Tibial nerve (tissue), 4 donors: ENCODE measurements at regions not wholly inside any gene's neighbourhood (a gene's known extent, or its start where the extent isn't known, plus 50 kb on each side); places are given as distances from the start of the nearest gene placed in this dataset.
A peak's percentile ranks its signal among the peaks of the same experiment; 100 is the strongest.

ENCODE experiments used
- DNase-seq, 2 donors: peaks; one replicate each; pipeline ENCODE4 v3.0.0-alpha.2; 2019; ENCODE audit warnings: low spot score in 2 of 2
- H3K27ac ChIP-seq, 4 donors: fragments of 200-600 bp; sonication (generic) in 3 of 4; one replicate each; pipeline ENCODE4 v1.5.1; 2017 to 2019; ENCODE audit warnings: mild to moderate bottlenecking in 1 of 4
- H3K27me3 ChIP-seq, 2 donors: fragments of 200-600 bp; sonication (generic) in 1 of 2; one replicate each; pipeline versions ENCODE4 v1.5.1 to v1.6.0; 2017 to 2019
- H3K36me3 ChIP-seq, 3 donors: fragments of 200-600 bp; sonication (generic); one replicate each; pipeline ENCODE4 v1.5.1; 2018 to 2019
- H3K4me1 ChIP-seq, 4 donors: fragments of 200-600 bp; sonication (generic) in 3 of 4; one replicate each; pipeline ENCODE4 v1.5.1; 2017 to 2019
- H3K4me3 ChIP-seq, 4 donors: fragments of 200-600 bp; sonication (generic) in 3 of 4; one replicate each; pipeline ENCODE4 v1.5.1; 2017 to 2019; ENCODE audit warnings: mild to moderate bottlenecking in 1 of 4, moderate library complexity in 1 of 4
- H3K9me3 ChIP-seq, 4 donors: fragments of 200-600 bp; sonication (generic) in 3 of 4; one replicate each; pipeline ENCODE4 v1.5.1; 2017 to 2019
- EP300 ChIP-seq, 2 donors: sonication (generic); formaldehyde crosslinking; IDR thresholded peaks; one replicate each; pipeline ENCODE4 v1.6.1; 2017; ENCODE audit warnings: antibody characterized with exemption in 2 of 2, mild to moderate bottlenecking in 1 of 2
- POLR2A ChIP-seq, 2 donors: fragments of 450-650 bp; IDR thresholded peaks; one replicate each; pipeline ENCODE4 v1.6.1; 2017; ENCODE audit warnings: antibody characterized with exemption in 2 of 2, mild to moderate bottlenecking in 2 of 2, moderate library complexity in 2 of 2
- WGBS, 2 donors: methylation state at CpG; one replicate each; pipeline ENCODE4 v1.1.5; 2018; 5-methylcytosine and 5-hydroxymethylcytosine counted together
- TF ChIP-seq, protein P1 (sequence below), 5 experiments: fragments of 200-600 bp in 3 of 5; fragments of 450-650 bp in 2 of 5; sonication (generic) in 3 of 5; IDR thresholded peaks; one replicate each; pipeline ENCODE4 v1.5.1; 2016 to 2019; ENCODE audit warnings: antibody characterized with exemption in 5 of 5, mild to moderate bottlenecking in 3 of 5, moderate library complexity in 2 of 5

- TF ChIP-seq, protein P1, sequence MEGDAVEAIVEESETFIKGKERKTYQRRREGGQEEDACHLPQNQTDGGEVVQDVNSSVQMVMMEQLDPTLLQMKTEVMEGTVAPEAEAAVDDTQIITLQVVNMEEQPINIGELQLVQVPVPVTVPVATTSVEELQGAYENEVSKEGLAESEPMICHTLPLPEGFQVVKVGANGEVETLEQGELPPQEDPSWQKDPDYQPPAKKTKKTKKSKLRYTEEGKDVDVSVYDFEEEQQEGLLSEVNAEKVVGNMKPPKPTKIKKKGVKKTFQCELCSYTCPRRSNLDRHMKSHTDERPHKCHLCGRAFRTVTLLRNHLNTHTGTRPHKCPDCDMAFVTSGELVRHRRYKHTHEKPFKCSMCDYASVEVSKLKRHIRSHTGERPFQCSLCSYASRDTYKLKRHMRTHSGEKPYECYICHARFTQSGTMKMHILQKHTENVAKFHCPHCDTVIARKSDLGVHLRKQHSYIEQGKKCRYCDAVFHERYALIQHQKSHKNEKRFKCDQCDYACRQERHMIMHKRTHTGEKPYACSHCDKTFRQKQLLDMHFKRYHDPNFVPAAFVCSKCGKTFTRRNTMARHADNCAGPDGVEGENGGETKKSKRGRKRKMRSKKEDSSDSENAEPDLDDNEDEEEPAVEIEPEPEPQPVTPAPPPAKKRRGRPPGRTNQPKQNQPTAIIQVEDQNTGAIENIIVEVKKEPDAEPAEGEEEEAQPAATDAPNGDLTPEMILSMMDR (IDR thresholded peaks at IDR 0.05) = no peak
- no peak for TF ChIP-seq EP300 (IDR thresholded peaks at IDR 0.05)
- Histone ChIP-seq H3K27ac (no peak overlapping the region), H3K9me3 (no peaks in the 10 kb centered on the region), H3K27me3 (peaks cover 0 to 9% of the 10 kb centered on the region in 2 donors), H3K36me3 (no peaks in the 10 kb centered on the region), H3K4me3 (no peak overlapping the region), H3K4me1 (peaks cover 0 to 38% (median 10%) of the 10 kb centered on the region in 4 donors)
- no peak for DNase-seq
- WGBS, 2 donors = 53 to 55% methylated on average over 4 of the region's 4 CpGs
Measured at GRCh38 chrX:68999356-68999755, 165.9 kb downstream of the PJA1 start.

DNA sequence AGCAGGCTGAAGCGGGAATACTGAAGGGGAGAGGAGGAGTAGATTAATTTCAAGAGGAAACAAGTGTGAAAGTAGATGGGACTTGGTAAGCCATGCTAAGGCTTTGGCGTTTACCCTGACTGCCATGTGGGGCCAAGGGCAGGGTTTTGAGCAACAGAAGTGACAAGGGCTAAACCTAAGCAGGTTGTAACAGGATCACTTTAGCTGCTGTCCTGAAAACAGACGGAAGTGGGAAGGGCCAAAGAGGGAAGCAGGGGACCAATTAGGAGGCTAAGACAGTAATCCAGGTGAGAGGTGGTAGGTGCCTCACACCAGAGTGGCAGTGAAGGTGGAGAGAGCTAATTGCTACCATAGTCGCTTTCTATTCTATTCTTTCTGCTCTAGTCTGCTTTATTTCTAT lies 166.5 kb downstream of the PJA1 start:
- TF ChIP-seq POLR2A (IDR thresholded peaks at IDR 0.05) = no peak
- TF ChIP-seq, protein P1 (IDR thresholded peaks at IDR 0.05) = no peak
- Histone ChIP-seq H3K27ac (no peak overlapping the region), H3K4me3 (no peak overlapping the region), H3K4me1 (peaks cover 0 to 42% (median 10%) of the 10 kb centered on the region in 4 donors), H3K27me3 (peaks cover 0 to 8% of the 10 kb centered on the region in 2 donors), H3K9me3 (no peaks in the 10 kb centered on the region), H3K36me3 (no peaks in the 10 kb centered on the region)
- DNase-seq = no peak
- 78 to 92% methylated on average over 4 of the region's 4 CpGs for WGBS, 2 donors

DNA sequence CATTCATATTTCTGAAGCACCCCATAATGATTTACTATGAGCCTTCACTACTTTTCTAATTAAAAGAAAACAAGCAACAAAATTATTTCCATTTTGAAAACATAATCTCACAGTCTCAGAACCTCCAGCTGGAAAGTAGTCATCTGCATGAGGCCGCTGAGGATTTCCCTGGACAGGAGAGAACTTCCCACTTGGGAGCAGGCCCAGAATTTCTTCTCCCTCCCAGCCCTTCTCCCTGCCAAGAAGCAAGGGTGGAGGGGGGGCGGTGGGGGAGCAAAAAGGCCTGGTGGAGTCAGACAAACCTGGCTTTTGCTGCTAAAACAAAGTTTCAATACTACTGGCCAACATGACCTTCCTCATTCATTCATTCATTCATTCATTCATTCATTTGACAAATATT lies 167.3 kb downstream of the PJA1 start:
- TF ChIP-seq POLR2A (IDR thresholded peaks at IDR 0.05) (no peak), EP300 (IDR thresholded peaks at IDR 0.05) (no peak)
- TF ChIP-seq, protein P1 (IDR thresholded peaks at IDR 0.05) = no peak
- peak in 1 of 2 donors; percentile 22 for DNase-seq
- no peaks in the 10 kb centered on the region for H3K9me3 ChIP-seq
- no peak overlapping the region for H3K4me3 ChIP-seq
- no peaks in the 10 kb centered on the region for H3K36me3 ChIP-seq
- peaks cover 0 to 42% (median 10%) of the 10 kb centered on the region in 4 donors for H3K4me1 ChIP-seq
- WGBS, 2 donors = 13 to 28% methylated on average over 2 of the region's 2 CpGs
- H3K27ac ChIP-seq = no peak overlapping the region
- H3K27me3 ChIP-seq = peaks cover 0 to 8% of the 10 kb centered on the region in 2 donors

DNA sequence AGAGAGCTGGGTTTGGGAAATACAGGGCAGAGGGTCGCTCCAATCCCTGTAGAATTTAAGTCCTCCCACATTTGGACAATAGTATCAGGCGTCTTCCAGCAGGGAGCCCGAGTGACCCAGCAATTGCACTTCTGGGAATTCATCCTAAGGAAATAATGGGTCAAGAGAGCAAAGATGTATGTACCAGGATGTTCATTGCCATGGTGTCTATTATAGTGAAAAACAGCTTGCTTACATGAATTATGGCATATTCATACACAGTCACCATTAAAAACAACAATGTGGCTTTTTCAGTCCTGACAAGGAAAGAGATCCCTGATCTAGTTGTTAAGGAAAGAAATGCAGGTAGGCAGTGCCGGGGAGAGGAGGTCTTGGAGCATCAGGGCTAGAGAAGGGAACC lies 167.7 kb downstream of the PJA1 start:
- no peaks in the 10 kb centered on the region for H3K9me3 ChIP-seq
- H3K36me3 ChIP-seq = no peaks in the 10 kb centered on the region
- DNase-seq = no peak
- no peak overlapping the region for H3K4me3 ChIP-seq
- WGBS, 2 donors = 62 to 63% methylated on average over 3 to 4 of the region's 4 CpGs
- TF ChIP-seq EP300 (IDR thresholded peaks at IDR 0.05) = no peak
- TF ChIP-seq, protein P1 (IDR thresholded peaks at IDR 0.05) = no peak
- no peak for TF ChIP-seq POLR2A (IDR thresholded peaks at IDR 0.05)
- peaks cover 0 to 8% of the 10 kb centered on the region in 2 donors for H3K27me3 ChIP-seq
- H3K27ac ChIP-seq = no peak overlapping the region
- H3K4me1 ChIP-seq = peaks cover 0 to 42% (median 10%) of the 10 kb centered on the region in 4 donors

DNA sequence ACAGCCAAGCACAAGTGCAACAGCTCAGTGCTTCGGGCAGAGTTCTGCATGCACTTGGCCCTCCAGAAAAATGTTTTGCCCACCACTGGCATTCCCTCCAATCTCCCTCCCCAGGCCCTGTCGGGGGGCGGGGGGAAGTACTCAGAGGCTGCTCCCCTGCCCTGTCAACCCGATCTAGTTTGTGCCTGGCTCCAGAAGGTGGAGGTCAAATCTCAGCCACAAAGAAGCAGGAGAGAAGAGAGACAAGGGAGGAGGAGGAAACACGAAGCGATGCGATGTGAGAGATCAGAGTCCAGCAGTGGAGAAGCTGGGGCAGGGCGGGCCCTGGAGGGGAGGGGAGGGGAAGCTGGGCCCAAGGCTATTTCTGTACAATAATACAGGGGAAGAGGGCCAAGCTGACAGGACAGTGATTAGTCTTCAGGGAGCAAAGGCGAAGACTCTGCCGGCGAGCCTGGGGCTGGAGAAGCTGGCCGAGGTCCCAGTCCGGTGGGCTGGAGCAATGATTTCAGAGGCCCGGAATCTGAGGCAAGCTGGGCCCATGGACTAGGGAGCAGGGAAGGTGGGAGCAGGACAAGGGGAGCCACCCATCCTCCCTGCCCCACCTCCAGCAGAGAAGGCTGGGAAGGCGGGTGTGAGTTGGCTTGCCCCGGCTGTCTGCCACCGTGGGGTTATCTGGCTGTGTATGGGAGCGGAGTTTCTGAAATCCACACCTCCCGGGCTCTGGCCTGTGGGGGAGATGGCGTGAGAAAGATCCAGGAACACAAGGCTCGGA lies 167.1 kb downstream of the EFNB1 start:
- DNase-seq = peak in 1 of 2 donors; percentile 14
- Histone ChIP-seq H3K4me3 (no peak overlapping the region), H3K9me3 (no peaks in the 10 kb centered on the region), H3K4me1 (peaks cover 0 to 42% (median 10%) of the 10 kb centered on the region in 4 donors), H3K27ac (peak overlapping the region in 3 of 4 donors; percentile 50 to 64 (median 58)), H3K27me3 (peaks cover 0 to 8% of the 10 kb centered on the region in 2 donors), H3K36me3 (no peaks in the 10 kb centered on the region)
- WGBS, 2 donors = 15 to 61% methylated on average over 11 to 21 of the region's 21 CpGs
- TF ChIP-seq, protein P1 (IDR thresholded peaks at IDR 0.05) = no peak
- TF ChIP-seq EP300 (IDR thresholded peaks at IDR 0.05) (no peak), POLR2A (IDR thresholded peaks at IDR 0.05) (no peak)
